Activated naive CD4-positive, alpha-beta T cell treated with anti-CD3 and anti-CD28 coated beads, Interleukin-2, amount 10 ng/mL, durations not matched to agents 7 days and 5 days (primary cell): ENCODE measurements at regions not wholly inside any gene's neighbourhood (a gene's known extent, or its start where the extent isn't known, plus 50 kb on each side); places are given as distances from the start of the nearest gene placed in this dataset.
A peak's percentile ranks its signal among the peaks of the same experiment; 100 is the strongest.

Experiments used
- CTCF ChIA-PET: fragments of 350-600 bp; sonication (Branson Sonifier 250); formaldehyde crosslinking; loops from one replicate; lab custom pipeline; 2021; ENCODE audit warnings: antibody characterized with exemption; lab: Charles Lee
- DNase-seq: peaks from one replicate; pipeline ENCODE4 v3.0.0-alpha.2; 2020
- H3K27ac Mint-ChIP-seq: one replicate; pipeline ENCODE4 v1.8.0; 2021; ENCODE audit warnings: mild to moderate bottlenecking, moderate library complexity, mixed read lengths
- H3K27me3 Mint-ChIP-seq: one replicate; pipeline ENCODE4 v1.8.0; 2021; ENCODE audit warnings: mild to moderate bottlenecking, mixed read lengths
- H3K36me3 Mint-ChIP-seq: one replicate; pipeline ENCODE4 v1.8.0; 2021; ENCODE audit warnings: mixed read lengths
- H3K4me1 Mint-ChIP-seq: one replicate; pipeline ENCODE4 v1.8.0; 2021; ENCODE audit warnings: mixed read lengths
- H3K4me3 Mint-ChIP-seq: one replicate; pipeline ENCODE4 v1.8.0; 2021; ENCODE audit warnings: mild to moderate bottlenecking, moderate library complexity, mixed read lengths
- H3K9me3 Mint-ChIP-seq: one replicate; pipeline ENCODE4 v1.8.0; 2021; ENCODE audit warnings: mixed read lengths

- H3K27ac Mint-ChIP-seq = peak overlapping the region; percentile 21
Measured at GRCh38 chr1:38611664-38612211, 247.8 kb downstream of the RRAGC start.

GRCh38 chr1:38609166-38610025 is 250.2 kb downstream of the RRAGC start:
- Mint-ChIP-seq H3K4me3 (no peak overlapping the region), H3K27ac (no peak overlapping the region), H3K36me3 (no peaks in the 10 kb centered on the region), H3K27me3 (peaks cover 27% of the 10 kb centered on the region), H3K4me1 (no peaks in the 10 kb centered on the region), H3K9me3 (no peaks in the 10 kb centered on the region)
- DNase-seq = no peak
- CTCF ChIA-PET = interaction anchor here (0.8 kb wide), 1 partner anchor 11 kb away, joined by 4 read pairs; no protein-coding TSS in a partner anchor

More at GRCh38 chr1:38611664-38612211, 247.8 kb downstream of the RRAGC start:
- CTCF ChIA-PET = no interaction called here
- no peaks in the 10 kb centered on the region for H3K4me1 Mint-ChIP-seq
- no peaks in the 10 kb centered on the region for H3K36me3 Mint-ChIP-seq
- peaks cover 4% of the 10 kb centered on the region for H3K9me3 Mint-ChIP-seq
- no peak for DNase-seq
- peaks cover 28% of the 10 kb centered on the region for H3K27me3 Mint-ChIP-seq
- H3K4me3 Mint-ChIP-seq = no peak overlapping the region

DNA sequence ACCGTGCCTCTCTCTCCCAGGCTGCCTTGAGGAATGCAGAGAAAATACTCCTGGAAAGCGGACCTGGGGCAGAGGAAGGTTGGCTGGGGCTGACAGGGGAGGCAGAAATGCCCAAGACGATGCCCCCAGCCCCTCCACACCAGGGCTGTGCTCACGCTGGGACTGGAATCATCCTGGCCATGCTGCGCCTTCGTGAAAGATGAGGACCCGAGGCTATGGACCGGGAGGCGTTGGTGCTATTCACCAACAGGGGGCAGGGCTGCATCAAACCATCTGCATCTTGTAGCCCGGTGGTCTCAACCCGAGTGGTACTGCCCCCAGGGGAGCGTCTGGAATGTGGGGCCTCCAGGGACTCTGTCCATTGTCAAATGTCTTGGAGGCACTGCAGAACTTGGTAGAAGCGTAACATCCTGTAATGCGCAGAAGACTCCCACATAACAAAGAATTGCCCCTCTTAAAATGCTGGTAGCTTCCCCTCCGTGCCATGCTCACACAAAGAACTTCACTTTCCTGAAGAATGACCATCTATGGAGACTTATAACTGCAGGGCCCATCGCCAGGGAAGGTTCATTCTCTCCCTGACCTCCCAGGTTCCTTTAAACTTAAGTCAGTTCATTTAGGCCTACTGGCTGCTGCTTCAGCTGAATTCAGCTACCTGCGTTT is 251.2 kb downstream of the RRAGC start:
- peak; percentile 34 for DNase-seq
- CTCF ChIA-PET = interaction anchor here (0.8 kb wide), 1 partner anchor 12 kb away, joined by 4 read pairs; no protein-coding TSS in a partner anchor
- Mint-ChIP-seq H3K27ac (no peak overlapping the region), H3K9me3 (no peaks in the 10 kb centered on the region), H3K4me1 (no peaks in the 10 kb centered on the region), H3K4me3 (no peak overlapping the region), H3K36me3 (no peaks in the 10 kb centered on the region), H3K27me3 (peaks cover 24% of the 10 kb centered on the region)

DNA sequence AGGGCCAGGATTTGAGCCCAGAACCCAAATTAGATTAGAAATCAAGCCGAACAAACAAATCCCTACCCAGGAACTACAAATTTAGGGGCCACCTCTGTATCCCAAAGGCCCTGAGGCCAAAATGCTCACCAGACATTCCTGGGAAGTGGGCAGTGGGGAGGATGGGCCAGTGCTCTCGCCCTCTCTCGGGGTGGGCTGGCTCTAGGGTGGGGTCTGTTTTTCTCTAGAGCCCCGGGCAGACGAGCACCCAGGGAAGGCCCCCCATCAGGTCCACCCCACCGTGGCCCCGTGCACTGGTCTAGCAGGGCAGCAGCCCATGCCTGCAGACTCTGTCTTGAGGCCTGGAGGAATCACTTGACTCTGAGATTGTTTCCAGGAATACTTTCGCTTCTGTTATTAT is 252.0 kb downstream of the RRAGC start:
- H3K4me3 Mint-ChIP-seq = no peak overlapping the region
- no peaks in the 10 kb centered on the region for H3K9me3 Mint-ChIP-seq
- no peak for DNase-seq
- no peak overlapping the region for H3K27ac Mint-ChIP-seq
- H3K27me3 Mint-ChIP-seq = peaks cover 32% of the 10 kb centered on the region
- CTCF ChIA-PET = interaction anchor here (1.4 kb wide), 1 partner anchor 15 kb away, joined by 3 read pairs; no protein-coding TSS in a partner anchor
- H3K36me3 Mint-ChIP-seq = no peaks in the 10 kb centered on the region
- no peaks in the 10 kb centered on the region for H3K4me1 Mint-ChIP-seq

GRCh38 chr1:38605063-38605462 is 254.5 kb downstream of the RRAGC start:
- CTCF ChIA-PET = interaction anchor here (0.5 kb wide), 1 partner anchor 238 kb away, joined by 3 read pairs; no protein-coding TSS in a partner anchor
- Mint-ChIP-seq H3K36me3 (no peaks in the 10 kb centered on the region), H3K4me1 (no peaks in the 10 kb centered on the region), H3K27me3 (peaks cover 32% of the 10 kb centered on the region), H3K27ac (no peak overlapping the region), H3K4me3 (no peak overlapping the region), H3K9me3 (no peaks in the 10 kb centered on the region)
- no peak for DNase-seq

GRCh38 chr1:38603907-38604306 is 255.7 kb downstream of the RRAGC start:
- CTCF ChIA-PET = no interaction called here
- no peaks in the 10 kb centered on the region for H3K9me3 Mint-ChIP-seq

DNA sequence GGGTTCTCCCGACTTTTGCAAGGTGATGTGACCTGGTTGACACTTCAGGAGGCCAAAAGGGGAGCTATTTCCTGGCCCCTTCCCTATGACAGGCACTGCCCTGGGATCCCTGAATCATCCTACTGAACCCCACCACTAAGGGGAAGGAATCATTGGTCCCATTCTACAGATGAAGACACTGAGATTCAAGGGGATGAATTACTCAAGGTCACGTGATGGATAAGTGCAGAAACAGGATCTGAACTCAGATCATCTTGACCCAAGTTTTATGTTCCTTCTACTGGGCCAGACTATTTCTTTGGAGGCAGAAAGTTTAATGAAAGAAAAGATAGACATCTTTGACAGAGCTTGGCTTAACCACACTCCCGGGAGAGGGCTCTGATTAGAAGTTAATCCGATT is 258.7 kb downstream of the RRAGC start:
- Mint-ChIP-seq H3K27me3 (peaks cover 28% of the 10 kb centered on the region), H3K36me3 (no peaks in the 10 kb centered on the region), H3K27ac (no peak overlapping the region), H3K4me1 (no peaks in the 10 kb centered on the region), H3K9me3 (no peaks in the 10 kb centered on the region), H3K4me3 (no peak overlapping the region)
- DNase-seq = no peak
- CTCF ChIA-PET = no interaction called here

More at GRCh38 chr1:38603907-38604306, 255.7 kb downstream of the RRAGC start:
- peaks cover 32% of the 10 kb centered on the region for H3K27me3 Mint-ChIP-seq
- no peaks in the 10 kb centered on the region for H3K4me1 Mint-ChIP-seq
- no peaks in the 10 kb centered on the region for H3K36me3 Mint-ChIP-seq
- H3K27ac Mint-ChIP-seq = no peak overlapping the region
- no peak for DNase-seq
- H3K4me3 Mint-ChIP-seq = no peak overlapping the region

DNA sequence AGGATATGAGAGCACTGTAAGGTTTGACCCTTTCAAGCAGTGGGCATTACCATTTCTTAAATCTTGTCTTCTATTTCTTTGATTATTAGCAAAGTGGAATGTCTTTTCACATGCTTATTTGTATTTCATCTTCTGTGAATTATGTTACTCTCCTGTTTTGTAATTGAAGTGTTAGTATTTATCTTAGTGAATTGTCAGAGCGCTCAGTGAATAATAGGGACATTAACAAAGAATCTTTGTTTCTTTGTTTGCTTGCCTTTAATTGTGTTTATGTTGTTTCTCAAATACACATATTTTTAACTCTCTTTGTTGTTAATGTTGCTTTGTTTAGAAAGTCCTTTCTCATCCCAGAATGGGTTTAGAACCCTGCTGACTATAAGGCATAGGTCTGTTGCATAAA is 259.3 kb downstream of the RRAGC start:
- Mint-ChIP-seq H3K36me3 (no peaks in the 10 kb centered on the region), H3K27ac (no peak overlapping the region), H3K27me3 (peaks cover 28% of the 10 kb centered on the region), H3K9me3 (no peaks in the 10 kb centered on the region), H3K4me1 (no peaks in the 10 kb centered on the region), H3K4me3 (no peak overlapping the region)
- DNase-seq = no peak
- CTCF ChIA-PET = no interaction called here

DNA sequence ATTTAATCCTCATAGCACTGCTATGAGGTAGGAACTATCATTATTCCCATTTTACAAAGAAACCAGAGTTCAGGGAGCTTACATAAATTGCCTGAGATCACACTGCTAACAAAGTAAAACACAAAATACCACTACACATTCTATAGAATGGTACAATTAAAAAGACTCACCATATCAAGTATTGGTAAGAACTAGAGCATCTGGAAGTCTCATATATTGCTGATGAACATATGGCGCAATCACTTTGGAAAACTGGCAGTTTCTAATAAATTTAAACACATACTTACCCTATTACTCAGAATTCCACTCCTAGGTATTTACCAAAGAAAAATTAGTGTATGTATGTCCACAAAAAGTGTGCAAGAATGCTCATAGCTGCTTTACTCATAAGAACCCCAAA is 261.5 kb downstream of the RRAGC start:
- H3K9me3 Mint-ChIP-seq = peaks cover 11% of the 10 kb centered on the region
- peaks cover 35% of the 10 kb centered on the region for H3K27me3 Mint-ChIP-seq
- no peak overlapping the region for H3K27ac Mint-ChIP-seq
- no peak overlapping the region for H3K4me3 Mint-ChIP-seq
- H3K36me3 Mint-ChIP-seq = no peaks in the 10 kb centered on the region
- CTCF ChIA-PET = no interaction called here
- no peak for DNase-seq
- no peaks in the 10 kb centered on the region for H3K4me1 Mint-ChIP-seq

GRCh38 chr1:38589036-38589435 is 270.5 kb downstream of the RRAGC start:
- peaks cover 6% of the 10 kb centered on the region for H3K9me3 Mint-ChIP-seq
- H3K36me3 Mint-ChIP-seq = no peaks in the 10 kb centered on the region
- peaks cover 24% of the 10 kb centered on the region for H3K4me1 Mint-ChIP-seq
- no peak overlapping the region for H3K27ac Mint-ChIP-seq
- H3K4me3 Mint-ChIP-seq = no peak overlapping the region
- peaks cover 40% of the 10 kb centered on the region for H3K27me3 Mint-ChIP-seq
- DNase-seq = no peak
- CTCF ChIA-PET = no interaction called here

DNA sequence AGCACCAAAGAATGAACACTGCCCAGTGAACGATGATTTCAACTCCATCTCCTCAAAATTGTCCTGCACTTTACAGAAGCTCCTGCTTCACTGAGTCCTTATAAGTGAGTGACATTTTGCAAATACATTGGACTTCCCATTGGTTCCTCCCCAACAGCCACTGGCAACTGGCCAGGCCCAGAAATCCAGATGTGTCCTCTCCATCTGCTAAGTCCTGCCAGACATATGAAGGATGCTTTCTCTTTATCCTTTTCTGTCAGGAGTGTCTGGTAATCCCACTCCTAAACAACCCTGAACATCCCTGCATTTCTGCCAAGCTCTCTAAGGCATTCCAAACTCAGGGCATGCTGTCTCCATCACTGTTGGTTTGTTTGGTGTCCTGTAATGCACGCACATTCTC is 271.8 kb downstream of the RRAGC start:
- no peak overlapping the region for H3K4me3 Mint-ChIP-seq

GRCh38 chr1:38586993-38587646 is 272.5 kb downstream of the RRAGC start:
- peak; percentile 69 for DNase-seq
- CTCF ChIA-PET = interaction anchor here (0.9 to 1.2 kb wide), 2 partner anchors 90 to 560 kb away, joined by 3 to 4 read pairs; no protein-coding TSS in a partner anchor
- peaks cover 6% of the 10 kb centered on the region for H3K9me3 Mint-ChIP-seq
- peaks cover 42% of the 10 kb centered on the region for H3K27me3 Mint-ChIP-seq
- H3K36me3 Mint-ChIP-seq = no peaks in the 10 kb centered on the region
- H3K4me3 Mint-ChIP-seq = no peak overlapping the region
- H3K4me1 Mint-ChIP-seq = peaks cover 24% of the 10 kb centered on the region
- H3K27ac Mint-ChIP-seq = no peak overlapping the region

More for the DNA sequence above, 271.8 kb downstream of the RRAGC start:
- peaks cover 6% of the 10 kb centered on the region for H3K9me3 Mint-ChIP-seq
- DNase-seq = no peak
- no peak overlapping the region for H3K27ac Mint-ChIP-seq
- CTCF ChIA-PET = interaction anchor here (0.9 kb wide), 1 partner anchor 561 kb away, joined by 4 read pairs; no protein-coding TSS in a partner anchor
- H3K4me1 Mint-ChIP-seq = peaks cover 24% of the 10 kb centered on the region
- peaks cover 36% of the 10 kb centered on the region for H3K27me3 Mint-ChIP-seq
- H3K36me3 Mint-ChIP-seq = no peaks in the 10 kb centered on the region

DNA sequence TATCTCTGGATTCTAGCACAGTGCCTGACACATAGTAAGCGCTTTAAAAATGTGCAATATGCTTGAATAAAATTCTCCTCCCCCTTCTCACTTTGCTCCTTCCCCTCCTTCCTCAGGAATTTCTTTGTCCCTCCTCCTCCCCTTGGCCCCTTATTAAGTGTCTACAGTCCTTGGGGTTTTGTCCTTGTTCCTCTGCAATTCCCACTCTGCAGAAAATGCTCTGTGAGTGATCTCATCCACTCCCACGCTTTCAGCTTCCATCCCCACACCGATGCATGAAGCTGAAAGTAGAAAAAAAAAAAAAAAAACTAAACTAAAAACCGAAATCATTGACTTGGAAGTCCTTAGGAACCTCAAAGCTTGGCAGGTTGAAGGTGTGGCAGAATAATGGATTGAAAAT is 273.6 kb downstream of the RRAGC start:
- Mint-ChIP-seq H3K36me3 (no peaks in the 10 kb centered on the region), H3K4me3 (no peak overlapping the region), H3K27me3 (peaks cover 53% of the 10 kb centered on the region), H3K4me1 (peaks cover 24% of the 10 kb centered on the region), H3K9me3 (peaks cover 6% of the 10 kb centered on the region), H3K27ac (no peak overlapping the region)
- DNase-seq = no peak
- CTCF ChIA-PET = interaction anchor here (0.6 to 1.7 kb wide), 2 partner anchors 96 to 376 kb away, joined by 5 to 7 read pairs; no protein-coding TSS in a partner anchor
